ENCODE measurements at regions not wholly inside any gene's neighbourhood (a gene's known extent, or its start where the extent isn't known, plus 50 kb on each side); places are given as distances from the start of the nearest gene placed in this dataset.

DNA sequence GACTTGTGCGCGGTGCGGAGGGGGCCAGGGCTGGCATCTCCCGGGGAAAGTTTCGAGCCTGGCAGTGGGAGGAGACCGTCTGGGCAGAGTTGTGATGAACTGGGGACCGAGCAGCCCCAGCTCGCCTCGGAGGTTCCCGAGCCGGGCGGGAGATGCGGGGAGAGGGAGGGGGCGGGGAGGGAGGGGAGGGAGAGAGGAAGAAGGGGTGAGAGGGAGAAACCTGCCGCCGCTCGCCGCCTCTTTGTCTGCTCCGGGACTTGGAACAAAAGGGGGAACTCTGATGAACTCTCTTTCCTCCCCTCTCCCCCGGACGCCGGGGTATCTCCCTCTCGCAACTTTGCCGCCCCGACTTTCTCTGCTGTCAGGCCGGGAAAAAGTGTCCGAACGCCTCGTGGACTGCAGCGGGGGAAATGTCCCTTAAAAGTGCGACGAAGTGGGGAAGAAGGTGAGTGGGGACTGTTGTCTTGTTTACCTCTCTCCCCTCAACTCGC is 72.7 kb downstream of the SOX4 start (continued):
- TF ChIP-seq, protein P1, sequence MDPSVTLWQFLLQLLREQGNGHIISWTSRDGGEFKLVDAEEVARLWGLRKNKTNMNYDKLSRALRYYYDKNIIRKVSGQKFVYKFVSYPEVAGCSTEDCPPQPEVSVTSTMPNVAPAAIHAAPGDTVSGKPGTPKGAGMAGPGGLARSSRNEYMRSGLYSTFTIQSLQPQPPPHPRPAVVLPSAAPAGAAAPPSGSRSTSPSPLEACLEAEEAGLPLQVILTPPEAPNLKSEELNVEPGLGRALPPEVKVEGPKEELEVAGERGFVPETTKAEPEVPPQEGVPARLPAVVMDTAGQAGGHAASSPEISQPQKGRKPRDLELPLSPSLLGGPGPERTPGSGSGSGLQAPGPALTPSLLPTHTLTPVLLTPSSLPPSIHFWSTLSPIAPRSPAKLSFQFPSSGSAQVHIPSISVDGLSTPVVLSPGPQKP (IDR thresholded peaks at IDR 0.05; ENCODE audit: low read depth, low read length) = no peak
- TF ChIP-seq CBX8 (IDR thresholded peaks at IDR 0.05) = no peak

DNA sequence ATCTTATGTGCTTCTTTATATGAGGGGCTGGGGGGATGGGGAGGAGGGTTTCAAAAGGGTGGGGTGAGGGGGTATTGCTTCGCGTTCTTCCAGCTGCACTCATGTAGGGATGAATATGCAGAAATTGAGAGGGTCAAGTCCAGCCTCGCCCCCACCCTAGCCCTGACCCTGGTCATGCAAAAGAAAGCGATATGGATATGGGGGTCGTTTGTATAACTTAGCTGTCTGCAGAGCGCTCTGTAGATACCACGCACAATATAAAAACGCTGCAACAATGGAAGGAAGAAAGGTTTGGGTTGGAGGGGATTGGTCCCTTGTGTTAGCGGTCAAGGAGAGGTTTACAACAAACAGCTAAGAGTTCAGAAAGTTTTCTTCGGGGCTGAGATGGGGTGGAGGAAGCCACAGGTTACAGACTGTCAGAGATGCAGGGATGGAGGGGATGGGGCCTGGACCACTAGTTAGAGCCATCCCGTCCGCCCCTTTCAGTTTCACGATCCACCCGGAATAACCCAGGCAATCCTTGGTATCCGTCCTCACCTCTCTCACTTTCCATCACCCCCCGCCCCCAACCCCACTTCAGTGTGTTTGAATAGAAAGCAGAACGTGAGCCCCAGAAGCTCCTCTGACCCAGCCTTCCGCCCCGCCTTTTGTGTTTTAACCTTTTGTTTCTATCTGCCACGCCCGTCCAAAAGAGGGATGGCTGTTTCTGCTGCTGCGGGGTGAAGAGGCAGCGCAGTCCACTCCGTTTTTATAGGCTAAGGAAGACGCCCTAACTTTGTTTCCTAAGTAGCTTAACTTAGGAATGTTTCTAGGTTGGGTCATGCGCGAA is 73.5 kb downstream of the SOX4 start:
- no peaks in the 10 kb centered on the region for H3K9me3 ChIP-seq
- TF ChIP-seq SREBF2 (IDR thresholded peaks at IDR 0.05) (no peak), CBX2 (IDR thresholded peaks at IDR 0.05; ENCODE audit: borderline replicate concordance, low read depth) (no peak), RCOR1 (IDR thresholded peaks at IDR 0.05; ENCODE audit: low read depth, low read length) (no peak), HDAC2 (IDR thresholded peaks at IDR 0.05) (no peak)
- TF ChIP-seq, protein P2, sequence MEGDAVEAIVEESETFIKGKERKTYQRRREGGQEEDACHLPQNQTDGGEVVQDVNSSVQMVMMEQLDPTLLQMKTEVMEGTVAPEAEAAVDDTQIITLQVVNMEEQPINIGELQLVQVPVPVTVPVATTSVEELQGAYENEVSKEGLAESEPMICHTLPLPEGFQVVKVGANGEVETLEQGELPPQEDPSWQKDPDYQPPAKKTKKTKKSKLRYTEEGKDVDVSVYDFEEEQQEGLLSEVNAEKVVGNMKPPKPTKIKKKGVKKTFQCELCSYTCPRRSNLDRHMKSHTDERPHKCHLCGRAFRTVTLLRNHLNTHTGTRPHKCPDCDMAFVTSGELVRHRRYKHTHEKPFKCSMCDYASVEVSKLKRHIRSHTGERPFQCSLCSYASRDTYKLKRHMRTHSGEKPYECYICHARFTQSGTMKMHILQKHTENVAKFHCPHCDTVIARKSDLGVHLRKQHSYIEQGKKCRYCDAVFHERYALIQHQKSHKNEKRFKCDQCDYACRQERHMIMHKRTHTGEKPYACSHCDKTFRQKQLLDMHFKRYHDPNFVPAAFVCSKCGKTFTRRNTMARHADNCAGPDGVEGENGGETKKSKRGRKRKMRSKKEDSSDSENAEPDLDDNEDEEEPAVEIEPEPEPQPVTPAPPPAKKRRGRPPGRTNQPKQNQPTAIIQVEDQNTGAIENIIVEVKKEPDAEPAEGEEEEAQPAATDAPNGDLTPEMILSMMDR (IDR thresholded peaks at IDR 0.05) = no peak
- TF ChIP-seq, protein P3, sequence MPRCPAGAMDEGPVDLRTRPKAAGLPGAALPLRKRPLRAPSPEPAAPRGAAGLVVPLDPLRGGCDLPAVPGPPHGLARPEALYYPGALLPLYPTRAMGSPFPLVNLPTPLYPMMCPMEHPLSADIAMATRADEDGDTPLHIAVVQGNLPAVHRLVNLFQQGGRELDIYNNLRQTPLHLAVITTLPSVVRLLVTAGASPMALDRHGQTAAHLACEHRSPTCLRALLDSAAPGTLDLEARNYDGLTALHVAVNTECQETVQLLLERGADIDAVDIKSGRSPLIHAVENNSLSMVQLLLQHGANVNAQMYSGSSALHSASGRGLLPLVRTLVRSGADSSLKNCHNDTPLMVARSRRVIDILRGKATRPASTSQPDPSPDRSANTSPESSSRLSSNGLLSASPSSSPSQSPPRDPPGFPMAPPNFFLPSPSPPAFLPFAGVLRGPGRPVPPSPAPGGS (IDR thresholded peaks at IDR 0.05) = no peak
- TF ChIP-seq, protein P4, sequence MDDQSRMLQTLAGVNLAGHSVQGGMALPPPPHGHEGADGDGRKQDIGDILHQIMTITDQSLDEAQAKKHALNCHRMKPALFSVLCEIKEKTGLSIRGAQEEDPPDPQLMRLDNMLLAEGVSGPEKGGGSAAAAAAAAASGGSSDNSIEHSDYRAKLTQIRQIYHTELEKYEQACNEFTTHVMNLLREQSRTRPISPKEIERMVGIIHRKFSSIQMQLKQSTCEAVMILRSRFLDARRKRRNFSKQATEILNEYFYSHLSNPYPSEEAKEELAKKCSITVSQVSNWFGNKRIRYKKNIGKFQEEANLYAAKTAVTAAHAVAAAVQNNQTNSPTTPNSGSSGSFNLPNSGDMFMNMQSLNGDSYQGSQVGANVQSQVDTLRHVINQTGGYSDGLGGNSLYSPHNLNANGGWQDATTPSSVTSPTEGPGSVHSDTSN (IDR thresholded peaks at IDR 0.05) = no peak
- TF ChIP-seq, protein P5, sequence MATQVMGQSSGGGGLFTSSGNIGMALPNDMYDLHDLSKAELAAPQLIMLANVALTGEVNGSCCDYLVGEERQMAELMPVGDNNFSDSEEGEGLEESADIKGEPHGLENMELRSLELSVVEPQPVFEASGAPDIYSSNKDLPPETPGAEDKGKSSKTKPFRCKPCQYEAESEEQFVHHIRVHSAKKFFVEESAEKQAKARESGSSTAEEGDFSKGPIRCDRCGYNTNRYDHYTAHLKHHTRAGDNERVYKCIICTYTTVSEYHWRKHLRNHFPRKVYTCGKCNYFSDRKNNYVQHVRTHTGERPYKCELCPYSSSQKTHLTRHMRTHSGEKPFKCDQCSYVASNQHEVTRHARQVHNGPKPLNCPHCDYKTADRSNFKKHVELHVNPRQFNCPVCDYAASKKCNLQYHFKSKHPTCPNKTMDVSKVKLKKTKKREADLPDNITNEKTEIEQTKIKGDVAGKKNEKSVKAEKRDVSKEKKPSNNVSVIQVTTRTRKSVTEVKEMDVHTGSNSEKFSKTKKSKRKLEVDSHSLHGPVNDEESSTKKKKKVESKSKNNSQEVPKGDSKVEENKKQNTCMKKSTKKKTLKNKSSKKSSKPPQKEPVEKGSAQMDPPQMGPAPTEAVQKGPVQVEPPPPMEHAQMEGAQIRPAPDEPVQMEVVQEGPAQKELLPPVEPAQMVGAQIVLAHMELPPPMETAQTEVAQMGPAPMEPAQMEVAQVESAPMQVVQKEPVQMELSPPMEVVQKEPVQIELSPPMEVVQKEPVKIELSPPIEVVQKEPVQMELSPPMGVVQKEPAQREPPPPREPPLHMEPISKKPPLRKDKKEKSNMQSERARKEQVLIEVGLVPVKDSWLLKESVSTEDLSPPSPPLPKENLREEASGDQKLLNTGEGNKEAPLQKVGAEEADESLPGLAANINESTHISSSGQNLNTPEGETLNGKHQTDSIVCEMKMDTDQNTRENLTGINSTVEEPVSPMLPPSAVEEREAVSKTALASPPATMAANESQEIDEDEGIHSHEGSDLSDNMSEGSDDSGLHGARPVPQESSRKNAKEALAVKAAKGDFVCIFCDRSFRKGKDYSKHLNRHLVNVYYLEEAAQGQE (IDR thresholded peaks at IDR 0.05) = no peak
- DNase-seq (ENCODE audit: low read depth in 1 of 2, low spot score in 1 of 2) (no peak), ATAC-seq (no peak), FAIRE-seq (no peak)
- POLR2A ChIA-PET = no interaction called here
- no peak overlapping the region for H3K27ac ChIP-seq
- peaks cover 3% of the 10 kb centered on the region; the same call in 1 of the 3 replicates for H3K4me1 ChIP-seq
- H3K4me2 ChIP-seq = no peak overlapping the region
- no peak overlapping the region for H3K4me3 ChIP-seq
- 92% methylated on average over 27 of the region's 27 CpGs for WGBS (ENCODE audit: missing lambda C conversion rate)
- CTCF ChIA-PET = interaction anchor here (0.7 kb wide), 1 partner anchor 1022 kb away, joined by 4 read pairs; no protein-coding TSS in a partner anchor

DNA sequence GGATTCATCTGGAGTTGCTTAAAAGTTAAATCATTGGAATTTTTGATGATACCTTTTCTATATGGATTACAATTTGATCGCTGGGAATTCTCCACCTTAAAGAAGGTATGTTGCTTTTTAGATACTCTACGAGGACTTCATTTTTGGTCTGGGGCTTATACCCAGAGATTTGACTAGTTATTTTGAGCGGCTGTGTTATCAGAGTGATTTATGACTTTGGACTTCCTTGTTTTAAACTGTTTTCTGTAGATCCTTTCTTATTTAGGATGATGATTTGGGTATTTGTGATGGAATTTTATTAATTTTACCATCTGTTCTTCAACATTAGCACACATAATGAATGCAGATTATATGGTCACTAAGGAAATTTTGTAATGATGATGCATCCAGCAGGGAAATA is 75.2 kb downstream of the SOX4 start:
- Histone ChIP-seq H3K9me3 (no peaks in the 10 kb centered on the region), H3K4me1 (peaks cover 3% of the 10 kb centered on the region; the same call in 1 of the 3 replicates), H3K4me2 (no peak overlapping the region), H3K4me3 (no peak overlapping the region), H3K27ac (no peak overlapping the region)
- no peak for TF ChIP-seq RARB (CRISPR knock-in tag; IDR thresholded peaks at IDR 0.05)
- TF ChIP-seq, protein P3 (IDR thresholded peaks at IDR 0.05) = no peak
- DNase-seq (ENCODE audit: low read depth in 1 of 2, low spot score in 1 of 2) (no peak), FAIRE-seq (no peak), ATAC-seq (no peak)
- CTCF ChIA-PET = no interaction called here
- POLR2A ChIA-PET = no interaction called here
- WGBS (ENCODE audit: missing lambda C conversion rate) = 67% methylated on average over 3 of the region's 3 CpGs

Measured in A549 (cell line).